ENCODE measurements at regions not wholly inside any gene's neighbourhood (a gene's known extent, or its start where the extent isn't known, plus 50 kb on each side); places are given as distances from the start of the nearest gene placed in this dataset.

DNA sequence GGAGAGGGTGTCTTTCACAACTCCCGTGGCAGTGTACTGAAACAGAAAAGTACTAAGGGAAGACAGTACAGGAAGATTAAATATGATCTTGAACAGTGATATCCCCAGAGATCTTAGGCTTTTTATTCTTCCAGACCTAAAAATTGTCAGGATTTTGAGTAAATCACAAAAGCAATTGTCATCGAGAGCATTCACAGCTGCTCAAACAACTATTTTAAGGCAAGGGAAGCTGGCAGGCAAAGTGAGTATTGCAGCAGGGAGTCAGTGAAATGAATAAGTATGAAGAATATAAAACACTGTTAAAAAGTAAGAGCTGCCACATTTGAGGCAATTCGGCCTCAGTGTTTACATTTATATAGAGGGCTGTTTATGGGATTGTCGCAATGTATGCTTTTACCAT, 479.0 kb downstream of the CAAP1 start:
- DNase-seq (ENCODE audit: extremely low read depth, low read depth), result no peak
- TF ChIP-seq, protein P1, sequence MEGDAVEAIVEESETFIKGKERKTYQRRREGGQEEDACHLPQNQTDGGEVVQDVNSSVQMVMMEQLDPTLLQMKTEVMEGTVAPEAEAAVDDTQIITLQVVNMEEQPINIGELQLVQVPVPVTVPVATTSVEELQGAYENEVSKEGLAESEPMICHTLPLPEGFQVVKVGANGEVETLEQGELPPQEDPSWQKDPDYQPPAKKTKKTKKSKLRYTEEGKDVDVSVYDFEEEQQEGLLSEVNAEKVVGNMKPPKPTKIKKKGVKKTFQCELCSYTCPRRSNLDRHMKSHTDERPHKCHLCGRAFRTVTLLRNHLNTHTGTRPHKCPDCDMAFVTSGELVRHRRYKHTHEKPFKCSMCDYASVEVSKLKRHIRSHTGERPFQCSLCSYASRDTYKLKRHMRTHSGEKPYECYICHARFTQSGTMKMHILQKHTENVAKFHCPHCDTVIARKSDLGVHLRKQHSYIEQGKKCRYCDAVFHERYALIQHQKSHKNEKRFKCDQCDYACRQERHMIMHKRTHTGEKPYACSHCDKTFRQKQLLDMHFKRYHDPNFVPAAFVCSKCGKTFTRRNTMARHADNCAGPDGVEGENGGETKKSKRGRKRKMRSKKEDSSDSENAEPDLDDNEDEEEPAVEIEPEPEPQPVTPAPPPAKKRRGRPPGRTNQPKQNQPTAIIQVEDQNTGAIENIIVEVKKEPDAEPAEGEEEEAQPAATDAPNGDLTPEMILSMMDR (IDR thresholded peaks at IDR 0.05; ENCODE audit: low read depth, low read length), result no peak

DNA sequence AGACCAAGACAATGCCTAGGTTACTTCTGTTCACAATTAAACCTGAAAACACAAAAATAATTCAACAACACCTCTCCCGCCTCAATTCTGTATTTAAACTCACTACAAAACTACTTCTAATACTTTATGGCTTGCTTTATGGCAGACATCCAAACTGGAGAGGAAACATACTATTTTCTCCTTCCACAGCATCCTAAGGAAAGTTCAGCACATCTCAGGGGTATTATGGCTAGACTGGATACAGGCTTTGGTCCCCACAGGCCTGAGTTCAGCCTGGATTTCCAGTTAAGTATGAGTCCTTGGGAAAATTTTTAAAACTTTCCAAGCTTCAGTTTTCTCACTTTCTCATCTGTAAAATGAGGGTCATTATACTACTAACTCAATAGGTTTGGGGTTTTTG, 480.2 kb downstream of the CAAP1 start:
- DNase-seq (ENCODE audit: extremely low read depth, low read depth), result no peak
- TF ChIP-seq, protein P1 (IDR thresholded peaks at IDR 0.05; ENCODE audit: low read depth, low read length), result no peak

DNA sequence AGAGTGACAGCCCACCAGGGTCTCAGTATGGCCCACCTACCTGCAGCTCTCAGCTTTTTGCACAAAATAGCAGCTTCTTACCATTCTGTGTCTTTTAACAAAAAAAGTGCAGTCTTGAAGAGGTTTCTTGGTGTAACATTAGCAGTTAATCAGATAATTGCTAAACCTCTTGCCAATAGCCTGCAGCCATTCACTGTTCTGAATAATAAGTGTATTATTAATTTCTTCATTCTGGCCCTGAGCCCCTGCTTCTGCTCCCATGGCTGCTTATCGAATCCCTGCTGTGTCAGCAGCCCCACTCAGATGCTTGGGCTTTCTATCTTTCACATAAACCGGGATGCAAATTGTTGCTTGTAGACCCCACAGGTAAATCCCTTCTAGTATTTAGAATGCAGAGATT, 485.9 kb downstream of the CAAP1 start:
- no peak for DNase-seq (ENCODE audit: extremely low read depth, low read depth)
- TF ChIP-seq, protein P1 (IDR thresholded peaks at IDR 0.05; ENCODE audit: low read depth, low read length), result no peak

DNA sequence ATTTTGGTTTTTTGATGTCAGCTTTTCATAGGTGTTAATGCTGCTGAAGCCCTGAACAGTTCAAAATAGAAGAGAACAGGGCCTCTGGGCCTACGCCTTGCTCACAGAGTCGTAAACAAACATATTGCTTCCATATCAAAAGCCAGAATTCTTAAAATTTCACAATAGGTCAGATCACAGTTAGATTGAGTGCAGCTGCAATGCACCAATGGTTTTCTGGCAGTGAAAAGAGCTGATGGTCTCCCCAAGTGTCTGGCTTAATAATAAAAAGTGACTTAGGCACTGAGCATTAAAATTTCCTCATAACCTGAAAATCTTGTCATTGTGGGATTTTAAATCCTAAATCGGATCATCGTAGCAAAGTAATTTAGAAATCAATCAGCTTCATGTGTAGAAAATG, 493.0 kb downstream of the CAAP1 start:
- TF ChIP-seq, protein P1 (IDR thresholded peaks at IDR 0.05; ENCODE audit: low read depth, low read length), result no peak
- no peak for DNase-seq (ENCODE audit: extremely low read depth, low read depth)

DNA sequence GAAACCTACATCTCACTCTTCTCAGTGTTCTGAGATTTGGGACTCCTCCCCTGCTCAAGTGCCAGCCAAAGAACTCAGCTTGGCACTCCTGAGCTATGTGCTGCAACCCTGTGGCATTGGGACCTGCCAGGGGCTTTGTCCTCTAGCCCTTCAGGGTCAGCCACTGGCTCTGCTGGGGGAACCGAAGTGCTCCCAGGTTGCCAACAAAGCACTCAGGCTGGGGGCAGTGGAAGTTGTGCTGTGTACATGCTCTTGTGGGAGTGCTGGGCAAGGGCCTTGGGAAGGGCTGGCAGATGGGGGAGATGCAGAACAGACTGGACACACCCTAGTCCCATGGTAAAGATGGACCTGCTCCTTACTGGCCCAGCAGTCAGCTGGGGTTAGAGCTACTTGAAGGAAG, 498.6 kb downstream of the CAAP1 start:
- DNase-seq (ENCODE audit: extremely low read depth, low read depth), result no peak
- TF ChIP-seq, protein P1 (IDR thresholded peaks at IDR 0.05; ENCODE audit: low read depth, low read length), result no peak

DNA sequence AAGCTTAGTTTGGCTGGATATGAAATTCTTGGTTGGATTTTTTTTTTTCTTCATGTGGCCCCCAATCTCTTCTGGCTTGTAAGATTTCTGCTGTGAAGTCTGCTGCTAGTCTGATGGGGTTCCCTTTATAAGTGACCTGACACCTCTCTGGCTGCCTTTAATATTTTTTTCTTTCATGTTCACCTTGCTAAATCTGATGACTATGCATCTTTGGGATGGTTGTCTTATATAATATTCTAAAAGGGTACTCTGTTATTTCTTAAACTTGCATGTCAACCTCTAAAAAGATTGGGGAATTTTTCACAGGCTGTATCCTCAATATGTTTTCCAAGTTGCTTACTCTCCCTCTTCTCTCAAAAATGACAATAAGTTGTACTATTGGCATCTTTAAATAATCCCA, 500.0 kb downstream of the CAAP1 start:
- TF ChIP-seq, protein P1 (IDR thresholded peaks at IDR 0.05; ENCODE audit: low read depth, low read length), result no peak
- DNase-seq (ENCODE audit: extremely low read depth, low read depth), result no peak

DNA sequence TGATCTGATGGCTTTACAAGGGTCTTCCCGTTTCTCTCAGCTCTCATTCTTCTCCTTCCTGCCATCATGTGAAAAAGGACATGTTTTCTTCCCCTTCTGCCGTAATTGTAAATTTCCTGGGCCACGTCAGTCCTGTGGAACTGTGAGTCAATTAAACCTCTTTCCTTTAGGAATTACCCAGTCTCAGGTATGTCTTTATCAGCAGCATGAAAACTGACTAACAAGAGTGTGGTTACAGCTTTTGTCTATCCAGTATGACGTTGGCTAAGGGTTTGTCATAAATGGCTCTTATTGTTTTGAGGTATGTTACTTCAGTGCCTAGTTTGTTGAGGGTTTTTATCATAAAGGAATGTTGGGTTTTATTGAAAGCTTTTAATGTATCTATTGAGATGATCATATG, 501.6 kb downstream of the CAAP1 start:
- no peak for DNase-seq (ENCODE audit: extremely low read depth, low read depth)
- TF ChIP-seq, protein P1 (IDR thresholded peaks at IDR 0.05; ENCODE audit: low read depth, low read length), result no peak

All from AG09319 (cell line).